ENCODE measurements at regions not wholly inside any gene's neighbourhood (a gene's known extent, or its start where the extent isn't known, plus 50 kb on each side); places are given as distances from the start of the nearest gene placed in this dataset.

GRCh38 chr2:139142252-139142880, 362.2 kb upstream of the NXPH2 start:
- Mint-ChIP-seq H3K4me1 (no peaks in the 10 kb centered on the region), H3K4me3 (no peak overlapping the region), H3K9me3 (ENCODE audit: insufficient read depth) (no peaks in the 10 kb centered on the region), H3K27me3 (no peaks in the 10 kb centered on the region), H3K27ac (no peak overlapping the region)
- 50% methylated on average over 1 of the region's 2 CpGs for WGBS (ENCODE audit: insufficient coverage)
- intact Hi-C loops (cut with micrococcal nuclease) = no loop called here
- Histone ChIP-seq H4K20me1 (ENCODE audit: control insufficient read depth, insufficient read depth, low read length, poor library complexity, severe bottlenecking) (no peaks in the 10 kb centered on the region), H3K4me2 (replicated peaks; ENCODE audit: low read depth, low read length, poor library complexity, severe bottlenecking) (no peak overlapping the region), H3K79me2 (ENCODE audit: control insufficient read depth, insufficient read depth, low read length) (no peaks in the 10 kb centered on the region), H3K4me3 (ENCODE audit: control extremely low read depth in 1 of 5, extremely low read depth in 1 of 5, insufficient read depth in 1 of 5, low read depth in 2 of 5, low read length in 4 of 5) (no peak overlapping the region), H3K9me3 (ENCODE audit: control extremely low read depth in 1 of 3, control insufficient read depth in 2 of 3, insufficient read depth in 1 of 3, low read length in 2 of 3) (peaks cover 0 to 4% (median 0%) of the 10 kb centered on the region in 3 donors), H3K36me3 (replicated peaks in 1 of 2; ENCODE audit: control extremely low read depth in 1 of 2, control insufficient read depth in 1 of 2, extremely low read depth in 1 of 2, insufficient read depth in 2 of 2, low read length in 1 of 2) (no peaks in the 10 kb centered on the region), H3K9ac (ENCODE audit: low read length) (no peak overlapping the region), H3K4me1 (ENCODE audit: control insufficient read depth in 2 of 2, insufficient read depth in 2 of 2, low read length in 2 of 2) (no peaks in the 10 kb centered on the region), H2AFZ (ENCODE audit: insufficient read depth, low read depth, low read length, poor library complexity, severe bottlenecking) (no peak overlapping the region), H3K27ac (ENCODE audit: low read length in 2 of 2) (no peak overlapping the region), H3K27me3 (replicated peaks in 1 of 4; ENCODE audit: control extremely low read depth in 1 of 4, control insufficient read depth in 3 of 4, insufficient read depth in 4 of 4, low read length in 3 of 4) (no peaks in the 10 kb centered on the region)
- ATAC-seq (ENCODE audit: low read depth) = no peak
- CTCF ChIA-PET = no interaction called here
- POLR2A ChIA-PET = no interaction called here
- TF ChIP-seq EZH2 (IDR thresholded peaks at IDR 0.05; ENCODE audit: borderline replicate concordance, insufficient read depth, low read depth, low read length, poor library complexity, severe bottlenecking) = no peak
- TF ChIP-seq, protein P1, sequence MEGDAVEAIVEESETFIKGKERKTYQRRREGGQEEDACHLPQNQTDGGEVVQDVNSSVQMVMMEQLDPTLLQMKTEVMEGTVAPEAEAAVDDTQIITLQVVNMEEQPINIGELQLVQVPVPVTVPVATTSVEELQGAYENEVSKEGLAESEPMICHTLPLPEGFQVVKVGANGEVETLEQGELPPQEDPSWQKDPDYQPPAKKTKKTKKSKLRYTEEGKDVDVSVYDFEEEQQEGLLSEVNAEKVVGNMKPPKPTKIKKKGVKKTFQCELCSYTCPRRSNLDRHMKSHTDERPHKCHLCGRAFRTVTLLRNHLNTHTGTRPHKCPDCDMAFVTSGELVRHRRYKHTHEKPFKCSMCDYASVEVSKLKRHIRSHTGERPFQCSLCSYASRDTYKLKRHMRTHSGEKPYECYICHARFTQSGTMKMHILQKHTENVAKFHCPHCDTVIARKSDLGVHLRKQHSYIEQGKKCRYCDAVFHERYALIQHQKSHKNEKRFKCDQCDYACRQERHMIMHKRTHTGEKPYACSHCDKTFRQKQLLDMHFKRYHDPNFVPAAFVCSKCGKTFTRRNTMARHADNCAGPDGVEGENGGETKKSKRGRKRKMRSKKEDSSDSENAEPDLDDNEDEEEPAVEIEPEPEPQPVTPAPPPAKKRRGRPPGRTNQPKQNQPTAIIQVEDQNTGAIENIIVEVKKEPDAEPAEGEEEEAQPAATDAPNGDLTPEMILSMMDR (IDR thresholded peaks at IDR 0.05) = no peak
- DNase-seq = no peak

- no peak overlapping the region for H3K27ac Mint-ChIP-seq
- Histone ChIP-seq H3K4me2 (replicated peaks; ENCODE audit: low read depth, low read length, poor library complexity, severe bottlenecking) (no peak overlapping the region), H2AFZ (ENCODE audit: insufficient read depth, low read depth, low read length, poor library complexity, severe bottlenecking) (no peak overlapping the region), H3K27ac (ENCODE audit: low read length in 2 of 2) (no peak overlapping the region), H3K9ac (ENCODE audit: low read length) (no peak overlapping the region), H3K4me1 (ENCODE audit: control insufficient read depth in 2 of 2, insufficient read depth in 2 of 2, low read length in 2 of 2) (no peaks in the 10 kb centered on the region), H4K20me1 (ENCODE audit: control insufficient read depth, insufficient read depth, low read length, poor library complexity, severe bottlenecking) (no peaks in the 10 kb centered on the region), H3K9me3 (ENCODE audit: control extremely low read depth in 1 of 3, control insufficient read depth in 2 of 3, insufficient read depth in 1 of 3, low read length in 2 of 3) (peaks cover 0 to 3% (median 0%) of the 10 kb centered on the region in 3 donors), H3K79me2 (ENCODE audit: control insufficient read depth, insufficient read depth, low read length) (no peaks in the 10 kb centered on the region), H3K27me3 (replicated peaks in 1 of 4; ENCODE audit: control extremely low read depth in 1 of 4, control insufficient read depth in 3 of 4, insufficient read depth in 4 of 4, low read length in 3 of 4) (no peaks in the 10 kb centered on the region), H3K4me3 (ENCODE audit: control extremely low read depth in 1 of 5, extremely low read depth in 1 of 5, insufficient read depth in 1 of 5, low read depth in 2 of 5, low read length in 4 of 5) (no peak overlapping the region), H3K36me3 (replicated peaks in 1 of 2; ENCODE audit: control extremely low read depth in 1 of 2, control insufficient read depth in 1 of 2, extremely low read depth in 1 of 2, insufficient read depth in 2 of 2, low read length in 1 of 2) (no peaks in the 10 kb centered on the region)
- H3K4me1 Mint-ChIP-seq = no peaks in the 10 kb centered on the region
- ATAC-seq (ENCODE audit: low read depth) (no peak), DNase-seq (no peak)
- CTCF ChIA-PET = no interaction called here
- intact Hi-C loops (cut with micrococcal nuclease) = no loop called here
- no peak for TF ChIP-seq EZH2 (IDR thresholded peaks at IDR 0.05; ENCODE audit: borderline replicate concordance, insufficient read depth, low read depth, low read length, poor library complexity, severe bottlenecking)
- TF ChIP-seq, protein P1 (IDR thresholded peaks at IDR 0.05) = no peak
- POLR2A ChIA-PET = no interaction called here
- peaks cover 5% of the 10 kb centered on the region for H3K9me3 Mint-ChIP-seq (ENCODE audit: insufficient read depth)
- no peak overlapping the region for H3K4me3 Mint-ChIP-seq
- H3K27me3 Mint-ChIP-seq = no peaks in the 10 kb centered on the region
Observed at GRCh38 chr2:139124271-139124670, 344.1 kb upstream of the NXPH2 start.

Data from B cell (primary cell).